ENCODE measurements at regions not wholly inside any gene's neighbourhood (a gene's known extent, or its start where the extent isn't known, plus 50 kb on each side); places are given as distances from the start of the nearest gene placed in this dataset.

- H2BK15ac ChIP-seq (ENCODE audit: low read depth, low read length), result no peak overlapping the region
- no peak overlapping the region for H2BK12ac ChIP-seq (ENCODE audit: insufficient read length, low read depth, low read length)
- peaks cover 40% of the 10 kb centered on the region for H3K9me3 ChIP-seq (ENCODE audit: control insufficient read depth, low read depth, low read length)
- H2BK5ac ChIP-seq (ENCODE audit: insufficient read length, low read length), result no peak overlapping the region
- no peaks in the 10 kb centered on the region for H3K4me1 ChIP-seq (ENCODE audit: insufficient read depth, low read length)
- no peaks in the 10 kb centered on the region for H3K79me1 ChIP-seq (ENCODE audit: insufficient read depth, low read depth, low read length, poor library complexity, severe bottlenecking)
- H2BK20ac ChIP-seq (ENCODE audit: low read depth, low read length, poor library complexity, severe bottlenecking), result no peak overlapping the region
- no peak overlapping the region for H3K4me2 ChIP-seq (ENCODE audit: insufficient read depth, insufficient read length, low read length)
- no peak overlapping the region for H4K8ac ChIP-seq (replicated peaks; ENCODE audit: insufficient read length, low read depth, low read length)
- no peak overlapping the region for H3K27ac ChIP-seq (ENCODE audit: insufficient read length, low read depth, low read length)
- no peak overlapping the region for H2AK5ac ChIP-seq (ENCODE audit: insufficient read length, low read length)
- peaks cover 7 to 18% (median 7%) of the 10 kb centered on the region in 3 experiments; a peak in 5 of 7 replicates for H3K36me3 Mint-ChIP-seq (ENCODE audit: insufficient read depth in 1 of 3, low read depth in 3 of 3)
- no peak overlapping the region for H3K27ac Mint-ChIP-seq
- no peak overlapping the region for H3K4ac ChIP-seq (ENCODE audit: low read depth, low read length)
- H3K27me3 ChIP-seq (ENCODE audit: insufficient read depth, low read length), result no peaks in the 10 kb centered on the region
- no peak overlapping the region for H3K18ac ChIP-seq (ENCODE audit: insufficient read length, low read depth, low read length)
- no peak overlapping the region for H3T11ph ChIP-seq (ENCODE audit: low read length)
- H3K14ac ChIP-seq (ENCODE audit: insufficient read depth, low read length), result no peak overlapping the region
- DNase-seq, result no peak
- no peak for TF ChIP-seq CTCF (conservative IDR thresholded peaks at IDR 0.05)
- H2AFZ ChIP-seq (ENCODE audit: low read length), result no peak overlapping the region
- no peak overlapping the region for H3K23ac ChIP-seq (ENCODE audit: insufficient read length, low read depth, low read length)
- H4K20me1 ChIP-seq (ENCODE audit: control insufficient read depth, insufficient read depth, insufficient read length), result no peaks in the 10 kb centered on the region
- H3K79me2 ChIP-seq (ENCODE audit: insufficient read depth, low read length), result no peaks in the 10 kb centered on the region
- H3K4me1 Mint-ChIP-seq, result peaks cover 5 to 13% of the 10 kb centered on the region in 2 experiments
- no peaks in the 10 kb centered on the region for H3K23me2 ChIP-seq (ENCODE audit: insufficient read length, low read depth, low read length, poor library complexity, severe bottlenecking)
- H3K4me3 Mint-ChIP-seq, result no peak overlapping the region
- no CpG with 5 or more reads among the region's 5 CpGs for WGBS (ENCODE audit: extremely low coverage, insufficient read length, low lambda C conversion rate)
- H3K27me3 Mint-ChIP-seq (ENCODE audit: low read depth), result peaks cover 1% of the 10 kb centered on the region; the same call in 1 of the 2 replicates
- peaks cover 80 to 82% of the 10 kb centered on the region in 2 experiments for H3K9me3 Mint-ChIP-seq
- H2BK120ac ChIP-seq (ENCODE audit: low read depth, low read length, poor library complexity, severe bottlenecking), result no peak overlapping the region
- no peak overlapping the region for H4K5ac ChIP-seq (ENCODE audit: insufficient read length, low read depth, low read length)
- no peak overlapping the region for H3K56ac ChIP-seq (ENCODE audit: insufficient read length, low read depth, low read length)
- H4K91ac ChIP-seq (ENCODE audit: insufficient read length, low read depth, low read length), result no peak overlapping the region
- no peak overlapping the region for H3K9ac ChIP-seq (ENCODE audit: extremely low read depth, insufficient read length, low read length)
Observed at GRCh38 chrX:65926095-65927019, 113.5 kb downstream of the VSIG4 start.
